GM23338 (cell line): ENCODE measurements at regions not wholly inside any gene's neighbourhood (a gene's known extent, or its start where the extent isn't known, plus 50 kb on each side); places are given as distances from the start of the nearest gene placed in this dataset.

Source experiments
- ATAC-seq: fragments of 200-7000 bp; cut with Tn5 transposase; 3 replicates; pipeline ENCODE4 v1.9.1; 2020
- DNase-seq: peaks from one replicate; pipeline ENCODE4 v3.0.0-alpha.2; 2015; ENCODE audit warnings: low spot score
- H2AFZ ChIP-seq: fragments of 200-600 bp; sonication (generic); 2 replicates; pipeline ENCODE4 v1.8.0; 2016; ENCODE audit warnings: antibody characterized with exemption, mild to moderate bottlenecking, moderate library complexity
- H3F3A ChIP-seq: fragments of 200-600 bp; sonication (generic); replicated peaks from 2 replicates; pipeline ENCODE4 v1.8.0; 2017; ENCODE audit warnings: antibody characterized with exemption, mixed run types, low read depth
- H3K27ac ChIP-seq: fragments of 200-600 bp; sonication (generic); 2 replicates; pipeline ENCODE4 v1.6.1; 2016; ENCODE audit warnings: low read depth
- H3K27me3 ChIP-seq: fragments of 200-600 bp; sonication (generic); 2 replicates; pipeline ENCODE4 v1.8.0; 2016; ENCODE audit warnings: mild to moderate bottlenecking, mixed run types, moderate library complexity; ENCODE audit not compliant: insufficient read depth
- H3K36me3 ChIP-seq: fragments of 200-600 bp; sonication (generic); 2 replicates; pipeline ENCODE4 v1.8.0; 2016; ENCODE audit warnings: mild to moderate bottlenecking; ENCODE audit not compliant: insufficient read depth
- H3K4me1 ChIP-seq: fragments of 200-600 bp; sonication (generic); 2 replicates; pipeline ENCODE4 v1.8.0; 2016; ENCODE audit warnings: mild to moderate bottlenecking, moderate library complexity; ENCODE audit not compliant: insufficient read depth
- H3K4me2 ChIP-seq: fragments of 200-600 bp; sonication (generic); 2 replicates; pipeline ENCODE4 v1.7.1; 2017; ENCODE audit warnings: mixed run types
- H3K4me3 ChIP-seq: fragments of 200-600 bp; sonication (generic); 2 replicates; pipeline ENCODE4 v1.6.1; 2016; ENCODE audit warnings: mixed run types
- H3K79me2 ChIP-seq: fragments of 200-600 bp; sonication (generic); replicated peaks from 2 replicates; pipeline ENCODE4 v1.8.0; 2017; ENCODE audit warnings: mild to moderate bottlenecking; ENCODE audit not compliant: insufficient read depth
- H3K9me2 ChIP-seq: fragments of 200-600 bp; sonication (generic); 2 replicates; pipeline ENCODE4 v1.8.0; 2017; ENCODE audit not compliant: insufficient read depth
- H4K20me1 ChIP-seq: fragments of 200-600 bp; sonication (generic); replicated peaks from 2 replicates; pipeline ENCODE4 v1.8.0; 2017; ENCODE audit warnings: mild to moderate bottlenecking; ENCODE audit not compliant: insufficient read depth
- H3K27ac Mint-ChIP-seq: 2 replicates; pipeline ENCODE4 v1.8.0; 2020; ENCODE audit warnings: inconsistent platforms, mild to moderate bottlenecking, moderate library complexity, mixed read lengths
- H3K27me3 Mint-ChIP-seq: 3 replicates; pipeline ENCODE4 v1.8.0; 2022; ENCODE audit warnings: low read depth, mild to moderate bottlenecking, moderate library complexity, mixed read lengths, inconsistent platforms; ENCODE audit not compliant: insufficient read depth, poor library complexity
- H3K36me3 Mint-ChIP-seq: 3 replicates; pipeline ENCODE4 v1.8.0; 2021; ENCODE audit warnings: low read depth, mild to moderate bottlenecking, inconsistent platforms, moderate library complexity, mixed read lengths
- H3K4me1 Mint-ChIP-seq: 3 replicates; pipeline ENCODE4 v1.8.0; 2020; ENCODE audit warnings: mild to moderate bottlenecking, inconsistent platforms, mixed read lengths
- H3K4me3 Mint-ChIP-seq: 3 replicates; pipeline ENCODE4 v1.8.0; 2021; ENCODE audit warnings: moderate library complexity, mild to moderate bottlenecking, inconsistent platforms, mixed read lengths
- H3K9me3 Mint-ChIP-seq: 3 replicates; pipeline ENCODE4 v1.8.0; 2020; ENCODE audit warnings: moderate library complexity, mild to moderate bottlenecking, inconsistent platforms, mixed read lengths
- CREB1 ChIP-seq: fragments of 250-450 bp; sonication (Bioruptor Pico); IDR thresholded peaks from 2 replicates; pipeline ENCODE4 v1.5.0; 2020; ENCODE audit warnings: low read depth, mild to moderate bottlenecking, moderate library complexity
- CTCF ChIP-seq, 2 experiments: fragments of 200-600 bp in 1 of 2; sonication (generic) in 1 of 2; conservative IDR thresholded peaks; 2 replicates each; pipeline versions ENCODE4 v1.5.1 to v1.6.1; 2016 to 2017; ENCODE audit warnings: antibody characterized with exemption in 2 of 2, low read depth in 2 of 2, mild to moderate bottlenecking in 2 of 2, moderate library complexity in 1 of 2
- ETS1 ChIP-seq: IDR thresholded peaks from 2 replicates; pipeline ENCODE4 v1.6.1; 2016; ENCODE audit warnings: antibody characterized with exemption
- EZH2 ChIP-seq: fragments of 200-600 bp; sonication (generic); IDR thresholded peaks from one replicate; pipeline ENCODE4 v1.8.0; 2017; ENCODE audit warnings: antibody characterized with exemption, mild to moderate bottlenecking, low read depth; ENCODE audit not compliant: unreplicated experiment
- EZH2phosphoT487 ChIP-seq: fragments of 200-600 bp; sonication (generic); IDR thresholded peaks from one replicate; pipeline ENCODE4 v1.8.1; 2018; ENCODE audit warnings: antibody characterized with exemption; ENCODE audit not compliant: unreplicated experiment
- JUNB ChIP-seq: IDR thresholded peaks from one replicate; pipeline ENCODE4 v1.6.1; 2016; ENCODE audit warnings: antibody characterized with exemption; ENCODE audit not compliant: unreplicated experiment
- NANOG ChIP-seq: IDR thresholded peaks from 2 replicates; pipeline ENCODE4 v1.6.1; 2016; ENCODE audit warnings: antibody characterized with exemption, borderline replicate concordance
- POLR2AphosphoS5 ChIP-seq: IDR thresholded peaks from 2 replicates; pipeline ENCODE4 v1.6.1; 2016; ENCODE audit warnings: antibody characterized with exemption, low read depth
- REST ChIP-seq: IDR thresholded peaks from one replicate; pipeline ENCODE4 v1.6.1; 2018; ENCODE audit warnings: antibody characterized with exemption; ENCODE audit not compliant: unreplicated experiment
- STAT1 ChIP-seq: IDR thresholded peaks from one replicate; pipeline ENCODE4 v1.6.1; 2016; ENCODE audit warnings: antibody characterized with exemption; ENCODE audit not compliant: unreplicated experiment
- ZNF114 ChIP-seq: fragments of 250-450 bp; sonication (Bioruptor Pico); IDR thresholded peaks from 2 replicates; pipeline ENCODE4 v1.5.0; 2020; ENCODE audit warnings: mild to moderate bottlenecking, moderate library complexity
- ZNF331 ChIP-seq: fragments of 250-450 bp; sonication (Bioruptor Pico); IDR thresholded peaks from 2 replicates; pipeline ENCODE4 v1.5.0; 2020; ENCODE audit warnings: low read depth, mild to moderate bottlenecking, moderate library complexity
- ZNF462 ChIP-seq: fragments of 250-450 bp; sonication (Bioruptor Pico); IDR thresholded peaks from 2 replicates; pipeline ENCODE4 v1.5.0; 2020; ENCODE audit warnings: mild to moderate bottlenecking, moderate library complexity

- Histone ChIP-seq H3F3A (no peaks in the 10 kb centered on the region), H3K27ac (no peak overlapping the region), H3K4me3 (no peak overlapping the region), H3K27me3 (no peaks in the 10 kb centered on the region), H3K9me2 (no peaks in the 10 kb centered on the region), H3K36me3 (no peaks in the 10 kb centered on the region), H2AFZ (peak overlapping the region; percentile 75; the same call in 1 of the 2 replicates), H3K4me1 (peaks cover 6% of the 10 kb centered on the region), H4K20me1 (no peaks in the 10 kb centered on the region), H3K4me2 (no peak overlapping the region), H3K79me2 (no peaks in the 10 kb centered on the region)
- Mint-ChIP-seq H3K36me3 (no peaks in the 10 kb centered on the region), H3K9me3 (peaks cover 18% of the 10 kb centered on the region), H3K27me3 (no peaks in the 10 kb centered on the region), H3K27ac (0 out of 2 replicates have a peak overlapping the region, but pooled peaks have one; percentile 34), H3K4me3 (no peak overlapping the region), H3K4me1 (peaks cover 15% of the 10 kb centered on the region; the same call in 2 of the 3 replicates)
- ATAC-seq (no peak), DNase-seq (no peak)
- TF ChIP-seq ZNF114 (CRISPR knock-in tag) (no peak), CTCF (conservative IDR thresholded peaks at IDR 0.05; ENCODE audit: low read depth in 2 of 2) (no peak), ETS1 (no peak), NANOG (no peak), ZNF462 (no peak), EZH2 (no peak), CREB1 (CRISPR knock-in tag) (no peak), POLR2AphosphoS5 (no peak), JUNB (no peak), STAT1 (no peak), EZH2phosphoT487 (no peak), REST (no peak), ZNF331 (CRISPR knock-in tag) (no peak)
Observed at GRCh38 chr6:165118736-165119135, 190.7 kb downstream of the C6orf118 start.
